Thyroid gland (tissue), 4 donors: ENCODE measurements at regions not wholly inside any gene's neighbourhood (a gene's known extent, or its start where the extent isn't known, plus 50 kb on each side); places are given as distances from the start of the nearest gene placed in this dataset.

Source experiments
- POLR2A ChIP-seq, 2 donors: fragments of 450-650 bp; IDR thresholded peaks; one replicate each; pipeline ENCODE4 v1.6.1; 2017; ENCODE audit warnings: antibody characterized with exemption in 2 of 2, mild to moderate bottlenecking in 2 of 2, moderate library complexity in 1 of 2
- TF ChIP-seq, protein P1 (sequence below), 6 experiments: fragments of 200-600 bp in 3 of 6; fragments of 450-650 bp in 3 of 6; sonication (generic) in 3 of 6; IDR thresholded peaks; one replicate each; pipeline ENCODE4 v1.5.1; 2016 to 2019; ENCODE audit warnings: antibody characterized with exemption in 6 of 6, mild to moderate bottlenecking in 2 of 6, inconsistent platforms in 1 of 6, moderate library complexity in 1 of 6

DNA sequence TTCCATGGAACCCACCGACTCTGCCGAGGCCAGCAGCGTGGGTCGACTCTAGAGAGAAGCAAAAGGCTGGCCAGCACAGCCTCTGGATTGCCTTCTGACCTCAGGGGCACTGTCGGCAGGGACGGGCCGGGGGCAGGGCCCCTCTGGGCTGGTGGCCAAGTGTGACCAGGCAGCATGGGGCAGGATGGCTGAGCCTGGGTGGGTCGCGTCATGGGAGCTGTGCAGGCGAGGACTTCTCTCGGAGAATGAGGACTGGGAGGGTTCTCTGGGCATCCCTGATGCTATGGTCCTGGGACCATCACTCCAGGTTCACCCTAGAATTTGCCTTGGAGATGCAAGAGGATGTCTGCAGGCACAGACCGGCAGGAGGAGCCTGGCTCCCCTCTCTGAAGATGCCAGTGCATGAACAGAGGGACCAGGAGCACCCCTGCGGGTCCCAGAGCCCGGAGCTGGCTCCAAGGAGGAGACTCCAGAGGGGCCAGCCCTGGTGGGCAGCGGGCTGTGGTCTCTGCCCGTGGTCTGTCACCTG lies 289.2 kb downstream of the NDUFA10 start:
- TF ChIP-seq, protein P1, sequence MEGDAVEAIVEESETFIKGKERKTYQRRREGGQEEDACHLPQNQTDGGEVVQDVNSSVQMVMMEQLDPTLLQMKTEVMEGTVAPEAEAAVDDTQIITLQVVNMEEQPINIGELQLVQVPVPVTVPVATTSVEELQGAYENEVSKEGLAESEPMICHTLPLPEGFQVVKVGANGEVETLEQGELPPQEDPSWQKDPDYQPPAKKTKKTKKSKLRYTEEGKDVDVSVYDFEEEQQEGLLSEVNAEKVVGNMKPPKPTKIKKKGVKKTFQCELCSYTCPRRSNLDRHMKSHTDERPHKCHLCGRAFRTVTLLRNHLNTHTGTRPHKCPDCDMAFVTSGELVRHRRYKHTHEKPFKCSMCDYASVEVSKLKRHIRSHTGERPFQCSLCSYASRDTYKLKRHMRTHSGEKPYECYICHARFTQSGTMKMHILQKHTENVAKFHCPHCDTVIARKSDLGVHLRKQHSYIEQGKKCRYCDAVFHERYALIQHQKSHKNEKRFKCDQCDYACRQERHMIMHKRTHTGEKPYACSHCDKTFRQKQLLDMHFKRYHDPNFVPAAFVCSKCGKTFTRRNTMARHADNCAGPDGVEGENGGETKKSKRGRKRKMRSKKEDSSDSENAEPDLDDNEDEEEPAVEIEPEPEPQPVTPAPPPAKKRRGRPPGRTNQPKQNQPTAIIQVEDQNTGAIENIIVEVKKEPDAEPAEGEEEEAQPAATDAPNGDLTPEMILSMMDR (IDR thresholded peaks at IDR 0.05): no peak
- no peak for TF ChIP-seq POLR2A (IDR thresholded peaks at IDR 0.05)
